K562 (cell line): ENCODE measurements at regions not wholly inside any gene's neighbourhood (a gene's known extent, or its start where the extent isn't known, plus 50 kb on each side); places are given as distances from the start of the nearest gene placed in this dataset.

Experiments used
- BCL6 ChIP-seq: fragments of 250-450 bp; sonication (Bioruptor Pico); IDR thresholded peaks from 2 replicates; pipeline ENCODE4 v1.4.0; 2020
- CHD7 ChIP-seq: fragments of 200-600 bp; sonication (generic); IDR thresholded peaks from one replicate; pipeline ENCODE4 v1.6.1; 2012; ENCODE audit warnings: mild to moderate bottlenecking, low read depth, low read length, inconsistent platforms
- FOXA3 ChIP-seq, 2 experiments: fragments of 450-650 bp in 1 of 2; sonication (generic) in 1 of 2; formaldehyde crosslinking; IDR thresholded peaks in 1 of 2; conservative IDR thresholded peaks in 1 of 2; 2 replicates each; pipeline versions ENCODE4 v1.4.0 to v1.8.0; 2020 to 2022; ENCODE audit warnings: mild to moderate bottlenecking in 2 of 2, missing genetic modification reagents in 1 of 2
- NFIC ChIP-seq: fragments of 450-650 bp; IDR thresholded peaks from 2 replicates; pipeline ENCODE4 v1.6.1; 2017; ENCODE audit warnings: mild to moderate bottlenecking, inconsistent platforms
- TEAD1 ChIP-seq, 2 experiments: fragments of 450-650 bp in 1 of 2; sonication (generic) in 1 of 2; formaldehyde crosslinking; IDR thresholded peaks; 2 replicates each; pipeline versions ENCODE4 v1.4.0 to v1.8.0; 2020 to 2022; ENCODE audit warnings: mild to moderate bottlenecking in 2 of 2, missing genetic modification reagents in 1 of 2
- ZNF639 ChIP-seq, 2 experiments: fragments of 200-800 bp in 1 of 2; sonication (Bioruptor generic) in 1 of 2; sonication (generic) in 1 of 2; formaldehyde crosslinking in 1 of 2; IDR thresholded peaks in 1 of 2; conservative IDR thresholded peaks in 1 of 2; 2 replicates each; pipeline versions ENCODE4 v1.5.0 to v1.6.1; 2016 to 2020; ENCODE audit warnings: missing compliant biosample characterization in 1 of 2, missing genetic modification characterization in 1 of 2, missing genetic modification reagents in 1 of 2

DNA sequence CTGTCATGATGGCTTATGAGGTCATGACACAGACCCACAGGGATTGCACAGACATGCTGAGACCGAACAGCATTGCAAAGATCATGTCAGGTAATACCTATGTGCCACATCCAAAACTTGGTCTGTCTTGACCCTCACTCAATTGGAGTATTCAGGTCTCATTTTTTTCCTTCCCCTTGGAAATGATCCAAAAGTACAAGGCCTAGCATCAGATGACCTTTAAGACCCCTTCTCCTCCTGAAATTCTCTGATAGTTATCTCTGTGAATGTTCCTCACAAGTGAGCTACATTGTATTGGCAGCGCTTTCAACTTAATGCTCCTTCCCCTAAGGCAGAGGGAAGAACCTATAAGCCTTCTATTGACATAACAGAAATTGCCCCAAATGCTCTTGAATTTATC lies 507.4 kb upstream of the JARID2 start (continued):
- TF ChIP-seq CHD7 (no peak), FOXA3 (CRISPR knock-in tag; conservative IDR thresholded peaks at IDR 0.05 in 1 of 2, IDR thresholded peaks at IDR 0.05 in 1 of 2) (peak in 1 of 2 experiments; percentile 33; a peak in 1 of 4 replicates), ZNF639 (CRISPR knock-in tag; conservative IDR thresholded peaks at IDR 0.05 in 1 of 2, IDR thresholded peaks at IDR 0.05 in 1 of 2) (0 out of 4 replicates have a peak, but pooled peaks of 1 of the 2 experiments have one; percentile 22), NFIC (peak; percentile 66), BCL6 (CRISPR knock-in tag) (no peak), TEAD1 (CRISPR knock-in tag; IDR thresholded peaks at IDR 0.05) (peak in 1 of 2 experiments; percentile 13; a peak in 1 of 4 replicates)
